ENCODE measurements at regions not wholly inside any gene's neighbourhood (a gene's known extent, or its start where the extent isn't known, plus 50 kb on each side); places are given as distances from the start of the nearest gene placed in this dataset.

GRCh38 chr3:31403197-31403596, 129.5 kb upstream of the STT3B start:
- TF ChIP-seq CTCF (IDR thresholded peaks at IDR 0.05) (no peak), POLR2A (IDR thresholded peaks at IDR 0.05) (no peak)

Data from stomach (tissue), 4 donors.